Fibroblast of the conjunctiva (primary cell): ENCODE measurements at regions not wholly inside any gene's neighbourhood (a gene's known extent, or its start where the extent isn't known, plus 50 kb on each side); places are given as distances from the start of the nearest gene placed in this dataset.
"Not testable (repeated sequence)": the region's sequence is repeated elsewhere in the genome, so short reads cannot be mapped to it uniquely, and the experiment has no call there.

Experiments
- DNase-seq: peaks from one replicate; pipeline ENCODE4 v3.0.0-alpha.2; 2010; ENCODE audit warnings: low read depth

DNA sequence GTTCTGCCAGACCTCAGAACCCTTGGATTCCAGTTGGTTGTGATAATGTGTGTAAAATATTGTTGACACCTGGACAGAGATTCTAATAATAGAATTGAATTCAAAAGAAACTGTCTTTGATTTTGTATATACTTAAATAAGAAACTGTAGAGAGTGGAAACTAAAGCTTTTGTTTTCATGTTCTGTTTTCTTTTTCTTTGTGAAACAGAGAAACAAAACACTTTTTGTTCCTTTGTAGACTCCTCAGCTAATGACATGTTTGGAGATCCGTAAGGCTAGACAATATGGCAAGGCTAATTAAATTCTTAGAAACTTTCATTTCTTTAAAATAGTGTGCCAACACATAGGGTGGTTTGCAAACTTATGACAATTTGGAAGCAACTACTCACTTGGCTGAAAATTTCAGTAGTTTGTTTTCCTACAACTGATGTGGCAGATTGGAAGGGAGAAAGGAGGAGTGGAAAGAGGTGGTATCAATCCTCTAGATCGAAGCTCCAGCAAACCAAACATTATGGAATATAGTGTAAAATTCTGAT lies 90.9 kb upstream of the FAT1 start:
- no peak for DNase-seq

GRCh38 chr4:186819342-186820086 lies 95.9 kb upstream of the FAT1 start:
- no peak for DNase-seq

GRCh38 chr4:186820391-186820891 lies 96.8 kb upstream of the FAT1 start:
- DNase-seq = no peak

DNA sequence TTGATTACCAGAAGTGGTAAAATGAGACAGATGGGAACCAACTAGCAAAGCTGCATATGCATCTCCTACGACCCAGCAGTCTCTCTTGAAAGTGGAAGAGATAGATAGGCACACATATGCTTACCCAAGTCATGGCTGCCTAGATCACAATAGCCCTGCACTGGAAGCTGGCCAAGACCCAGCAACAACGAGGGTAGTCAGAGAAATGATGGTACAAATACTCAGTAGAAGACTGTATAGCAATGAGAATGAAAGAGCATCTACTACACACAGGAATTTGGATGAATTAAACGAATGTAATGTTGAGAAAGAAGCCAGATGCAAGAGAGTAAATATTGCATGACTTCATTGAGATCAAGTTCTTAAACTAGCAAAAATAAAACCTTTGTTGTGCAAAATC lies 100.3 kb upstream of the FAT1 start:
- no peak for DNase-seq

- DNase-seq = no peak
Measured at GRCh38 chr4:186825069-186825468, 101.4 kb upstream of the FAT1 start.

GRCh38 chr4:186826006-186826405 lies 102.3 kb upstream of the FAT1 start:
- DNase-seq = no peak

- DNase-seq = no peak
Measured at GRCh38 chr4:186826846-186827533, 103.3 kb upstream of the FAT1 start.

GRCh38 chr4:186827534-186827897 lies 103.9 kb upstream of the FAT1 start:
- no peak for DNase-seq

DNA sequence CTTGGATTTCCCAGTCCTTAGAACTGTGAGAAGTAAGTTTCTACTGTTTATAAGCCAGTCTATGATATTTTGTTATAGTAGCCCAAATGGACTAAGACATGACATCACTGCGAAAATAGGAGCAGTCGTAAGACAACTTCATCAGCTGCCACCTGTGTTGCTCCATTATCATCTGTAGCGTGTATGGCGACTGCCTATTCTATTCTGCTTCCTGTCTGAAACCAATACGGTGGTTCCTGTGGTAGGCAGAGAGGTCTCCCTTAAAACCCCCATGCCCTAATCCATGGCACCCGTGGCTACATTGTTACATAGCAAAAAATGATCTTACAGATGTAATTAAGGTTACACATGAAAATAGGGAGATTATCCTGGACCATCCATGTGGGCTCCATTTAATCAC lies 105.4 kb upstream of the FAT1 start:
- DNase-seq = no peak

DNA sequence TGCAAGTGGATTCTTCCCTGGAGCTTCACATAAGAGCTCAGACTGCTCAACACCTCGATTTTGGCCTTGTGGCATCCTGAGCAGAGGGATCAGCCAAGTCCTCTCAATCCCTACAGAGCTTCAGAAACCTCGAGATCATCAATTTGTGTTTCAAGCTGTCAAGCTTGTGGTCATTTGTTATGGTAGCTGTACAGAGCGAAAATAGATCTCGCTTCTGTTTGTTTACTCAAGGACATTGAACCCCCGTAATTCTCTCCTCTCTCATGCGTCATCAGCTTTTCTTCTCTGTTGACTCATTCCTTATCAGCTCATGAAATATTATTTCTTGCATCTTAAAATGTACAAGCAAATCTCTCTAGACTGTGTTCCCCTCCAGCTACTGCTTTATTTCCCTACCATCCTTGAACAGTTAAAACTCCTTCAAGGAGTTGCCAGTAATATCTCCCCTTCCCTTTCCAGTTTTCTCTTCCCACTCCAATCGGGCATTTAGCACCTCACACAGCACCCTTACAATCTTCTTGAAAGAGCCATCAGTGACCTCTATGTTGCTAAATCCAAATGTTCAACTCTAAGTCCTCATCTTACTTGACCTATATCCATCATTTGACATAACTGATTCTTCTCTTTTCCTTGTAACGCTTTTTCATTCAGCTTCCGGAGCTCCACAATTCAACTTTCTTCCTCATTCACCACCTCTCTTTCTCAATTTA lies 106.2 kb upstream of the FAT1 start:
- DNase-seq = no peak

GRCh38 chr4:186831574-186831973 lies 107.9 kb upstream of the FAT1 start:
- DNase-seq = no peak

GRCh38 chr4:186832906-186833305 lies 109.2 kb upstream of the FAT1 start:
- DNase-seq = no peak

GRCh38 chr4:186837463-186837862 lies 113.8 kb upstream of the FAT1 start:
- DNase-seq = not testable (repeated sequence)

DNA sequence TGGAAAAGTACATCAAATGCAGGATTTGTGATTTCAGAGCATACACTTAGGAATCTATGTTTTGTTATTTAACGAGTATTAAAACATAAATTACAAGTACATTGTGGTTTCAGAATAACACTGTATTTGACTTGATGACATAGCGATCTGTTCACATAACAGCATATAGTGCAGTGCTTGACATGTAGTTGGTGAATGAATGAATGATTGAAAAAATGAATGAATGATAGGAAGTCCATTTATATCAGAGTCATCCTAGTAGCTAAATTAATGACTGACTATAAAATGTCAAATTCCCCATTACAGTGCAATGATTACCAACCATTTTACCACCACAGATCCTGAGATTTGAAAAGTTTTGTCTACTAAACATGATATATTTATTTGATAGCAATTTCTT lies 114.6 kb upstream of the FAT1 start:
- no peak for DNase-seq

DNA sequence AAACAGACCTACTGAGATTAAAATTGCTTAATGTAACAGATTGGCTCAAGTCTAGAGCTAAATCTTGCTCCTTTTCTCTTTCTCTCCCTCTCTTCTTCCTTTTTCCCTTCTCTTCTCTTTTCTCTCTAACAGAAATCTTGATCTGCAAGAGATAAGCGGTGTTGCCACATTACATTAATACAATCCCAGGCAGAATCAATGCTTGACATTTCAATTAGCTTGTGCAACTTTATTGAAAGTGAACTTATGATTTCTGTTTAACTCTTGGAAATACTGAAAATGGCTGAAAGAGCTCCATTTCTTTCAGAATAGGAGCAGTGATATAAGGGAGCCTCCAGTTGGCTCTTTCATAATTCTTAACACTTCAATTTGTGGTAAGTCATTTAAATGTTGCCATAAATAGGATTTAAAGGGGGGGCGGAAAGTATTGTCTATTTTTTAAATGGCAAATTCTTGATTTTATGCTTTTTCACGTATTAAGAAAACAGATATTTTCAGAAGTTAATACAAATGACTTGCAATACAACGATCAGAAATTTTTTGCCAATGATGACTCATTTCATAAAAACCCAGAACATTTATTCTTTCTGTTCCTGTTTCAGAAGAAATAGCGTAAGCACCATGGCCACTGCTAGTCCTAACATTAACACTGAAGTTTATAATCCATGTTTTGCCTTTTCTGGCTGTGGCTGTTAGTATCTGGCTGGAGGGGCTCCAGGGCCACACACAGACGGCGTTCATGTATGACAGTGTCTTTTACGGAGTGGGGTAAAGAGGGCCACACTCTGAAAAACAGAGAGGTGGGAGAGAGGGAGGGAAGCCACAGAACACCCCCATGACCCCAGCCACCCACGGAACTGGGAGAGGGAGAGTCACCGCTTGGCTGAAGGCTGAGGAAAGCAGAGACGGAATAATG lies 115.7 kb upstream of the FAT1 start:
- DNase-seq = no peak

DNA sequence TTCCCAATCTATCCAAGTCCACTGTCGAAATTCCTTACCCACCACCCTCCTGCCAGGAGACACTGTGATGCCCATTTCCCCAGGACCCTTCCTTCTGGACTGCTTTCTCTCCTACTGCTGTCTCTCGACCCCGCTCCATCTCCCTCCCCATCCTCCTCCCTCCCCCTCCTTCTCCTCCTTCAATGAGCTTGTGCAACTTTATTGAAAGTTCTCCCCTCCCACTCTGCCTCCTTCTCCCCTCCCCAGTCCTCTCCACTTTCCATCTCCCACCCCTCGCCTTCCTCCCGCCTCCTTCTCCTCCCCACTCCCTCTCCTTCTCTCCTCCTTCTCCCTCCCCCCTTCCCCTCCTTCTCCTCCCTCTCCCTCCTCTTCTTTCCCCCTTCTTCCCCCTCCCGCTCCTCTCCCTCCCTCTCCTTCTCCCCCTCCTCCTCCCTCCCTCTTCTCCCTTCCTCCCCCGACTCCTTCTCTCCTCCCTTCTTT lies 116.6 kb upstream of the FAT1 start:
- no peak for DNase-seq

DNA sequence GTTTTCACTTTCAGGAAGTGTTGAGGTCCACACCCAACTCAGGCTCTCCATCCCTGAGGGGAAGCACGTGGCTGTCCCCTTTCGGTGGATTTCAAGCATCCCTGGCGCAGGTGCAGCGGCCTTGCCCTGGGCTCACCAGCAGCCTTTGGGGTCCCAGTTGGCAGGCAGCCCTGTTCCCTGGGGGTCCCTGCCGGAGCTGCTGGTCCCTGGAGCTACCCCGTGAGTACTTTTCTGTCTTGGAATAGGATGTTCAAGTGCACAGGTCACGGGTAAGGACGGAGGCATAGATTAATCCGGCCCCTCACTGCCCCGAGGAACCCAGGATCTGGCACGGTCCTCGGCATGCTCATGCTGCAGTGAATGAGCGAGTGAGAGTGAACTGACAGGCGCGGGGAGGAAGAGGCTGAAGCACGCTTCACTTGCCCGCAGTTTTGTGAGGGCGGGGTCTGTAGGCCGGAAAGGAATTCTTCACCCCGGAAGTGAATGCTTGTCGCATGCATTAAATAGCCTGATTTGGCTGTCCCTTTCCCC lies 117.2 kb upstream of the FAT1 start:
- no peak for DNase-seq

- DNase-seq = no peak
Measured at GRCh38 chr4:186844059-186844681, 120.5 kb upstream of the FAT1 start.

DNA sequence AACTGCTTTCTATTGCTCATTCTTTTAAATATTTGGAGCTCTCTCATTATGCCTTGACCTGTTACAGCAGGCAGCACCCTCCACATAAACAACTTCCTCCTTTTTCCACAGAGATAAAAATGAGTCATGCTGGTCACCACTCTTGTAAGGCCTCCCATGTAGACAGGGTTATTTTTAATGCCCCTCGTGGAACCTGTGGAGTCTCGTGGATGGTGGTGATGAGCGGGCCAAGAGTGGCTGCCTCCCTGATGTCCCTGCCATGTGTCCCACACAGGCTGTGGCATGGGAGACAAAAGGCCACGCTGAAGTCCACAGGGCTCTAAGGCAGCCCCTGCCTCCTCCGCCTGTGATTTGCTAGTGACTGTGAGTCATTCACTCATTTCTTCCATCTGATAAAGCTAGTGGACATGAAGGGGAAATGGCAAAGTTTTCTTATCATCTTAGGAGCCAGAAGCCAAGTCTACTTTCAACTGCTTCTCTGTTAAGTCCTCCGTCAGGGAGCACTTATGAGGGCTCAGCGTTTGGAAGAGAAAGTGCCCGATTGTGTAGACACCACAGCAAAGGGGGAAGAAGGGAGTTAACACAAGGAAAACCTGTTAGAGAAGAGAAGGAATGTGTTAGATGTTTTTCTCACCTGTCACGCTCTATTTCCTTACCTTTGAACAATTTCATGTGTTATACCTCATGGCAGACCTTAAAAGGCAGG lies 121.6 kb upstream of the FAT1 start:
- DNase-seq = no peak

GRCh38 chr4:186846426-186846825 lies 122.8 kb upstream of the FAT1 start:
- no peak for DNase-seq
